HL-60 (cell line): ENCODE measurements at regions not wholly inside any gene's neighbourhood (a gene's known extent, or its start where the extent isn't known, plus 50 kb on each side); places are given as distances from the start of the nearest gene placed in this dataset.

Experiments used
- POLR2AphosphoS5 ChIP-seq: IDR thresholded peaks from 2 replicates; pipeline ENCODE4 v1.6.1; 2012; ENCODE audit warnings: low read depth
- REST ChIP-seq: IDR thresholded peaks from 2 replicates; pipeline ENCODE4 v1.6.1; 2012; ENCODE audit warnings: low read depth; ENCODE audit not compliant: insufficient replicate concordance
- SPI1 ChIP-seq: IDR thresholded peaks from 2 replicates; pipeline ENCODE4 v1.6.1; 2012; ENCODE audit warnings: low read depth, mild to moderate bottlenecking, borderline replicate concordance
- TF ChIP-seq, protein P1 (sequence below): IDR thresholded peaks from one replicate; pipeline ENCODE4 v1.5.1; 2011; ENCODE audit warnings: low read length, control low read depth, inconsistent platforms; ENCODE audit not compliant: insufficient read depth

DNA sequence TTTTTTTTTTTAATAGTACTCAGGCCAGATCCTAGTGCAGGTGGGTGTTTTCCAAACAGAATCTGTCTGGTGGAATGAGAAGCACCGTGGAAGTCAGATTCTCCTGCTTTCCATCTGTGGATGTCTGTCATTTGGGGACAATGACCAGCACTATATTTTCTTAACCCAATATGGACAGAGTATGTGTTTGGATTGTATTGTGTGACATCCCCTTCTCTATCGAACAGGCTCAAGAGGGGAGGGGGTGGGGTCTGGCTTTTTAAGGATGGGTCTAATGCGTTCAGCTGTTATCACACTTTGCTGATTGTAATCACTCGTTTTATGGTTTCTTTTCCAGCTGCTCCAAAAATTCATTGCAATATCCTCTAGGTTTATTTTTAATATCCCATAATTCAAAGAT, 197.5 kb upstream of the CEP162 start:
- TF ChIP-seq REST (no peak), POLR2AphosphoS5 (no peak), SPI1 (no peak)
- TF ChIP-seq, protein P1, sequence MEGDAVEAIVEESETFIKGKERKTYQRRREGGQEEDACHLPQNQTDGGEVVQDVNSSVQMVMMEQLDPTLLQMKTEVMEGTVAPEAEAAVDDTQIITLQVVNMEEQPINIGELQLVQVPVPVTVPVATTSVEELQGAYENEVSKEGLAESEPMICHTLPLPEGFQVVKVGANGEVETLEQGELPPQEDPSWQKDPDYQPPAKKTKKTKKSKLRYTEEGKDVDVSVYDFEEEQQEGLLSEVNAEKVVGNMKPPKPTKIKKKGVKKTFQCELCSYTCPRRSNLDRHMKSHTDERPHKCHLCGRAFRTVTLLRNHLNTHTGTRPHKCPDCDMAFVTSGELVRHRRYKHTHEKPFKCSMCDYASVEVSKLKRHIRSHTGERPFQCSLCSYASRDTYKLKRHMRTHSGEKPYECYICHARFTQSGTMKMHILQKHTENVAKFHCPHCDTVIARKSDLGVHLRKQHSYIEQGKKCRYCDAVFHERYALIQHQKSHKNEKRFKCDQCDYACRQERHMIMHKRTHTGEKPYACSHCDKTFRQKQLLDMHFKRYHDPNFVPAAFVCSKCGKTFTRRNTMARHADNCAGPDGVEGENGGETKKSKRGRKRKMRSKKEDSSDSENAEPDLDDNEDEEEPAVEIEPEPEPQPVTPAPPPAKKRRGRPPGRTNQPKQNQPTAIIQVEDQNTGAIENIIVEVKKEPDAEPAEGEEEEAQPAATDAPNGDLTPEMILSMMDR, result no peak
